ACHN (cell line): ENCODE measurements at regions not wholly inside any gene's neighbourhood (a gene's known extent, or its start where the extent isn't known, plus 50 kb on each side); places are given as distances from the start of the nearest gene placed in this dataset.

Source experiments
- DNase-seq: peaks from one replicate; pipeline ENCODE4 v3.0.0-alpha.2; 2015
- in situ Hi-C: cut with HindIII; loops from 2 replicates; pipeline ENCODE4 v1.10.0; 2017; ENCODE audit warnings: low sequenced_read_pairs, low pct_ligation_motif_present, low pct_unique_long_range_greater_than_20kb

DNA sequence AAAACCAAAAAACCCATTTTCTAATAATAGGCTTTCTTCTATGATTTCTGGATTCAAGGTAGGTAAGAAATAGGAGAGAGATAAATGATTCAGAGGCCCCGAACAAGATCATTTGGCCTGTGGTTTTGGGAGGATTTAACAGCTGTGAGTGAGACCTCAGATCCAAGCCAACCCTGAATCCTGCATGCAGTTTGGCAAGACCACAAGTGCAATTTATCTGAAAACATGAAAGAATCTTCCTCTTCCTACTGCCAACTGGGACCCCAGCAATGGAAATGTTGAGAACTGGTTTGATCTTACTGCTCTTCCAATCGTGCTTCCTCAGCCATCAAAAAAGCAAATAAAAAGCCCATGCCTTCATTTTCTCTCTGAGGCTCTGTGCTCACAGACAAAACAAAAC is 519.7 kb upstream of the TBX3 start:
- in situ Hi-C loops: no loop called here
- no peak for DNase-seq

GRCh38 chr12:115201966-115202365 is 518.0 kb upstream of the TBX3 start:
- in situ Hi-C loops: no loop called here
- DNase-seq: no peak

DNA sequence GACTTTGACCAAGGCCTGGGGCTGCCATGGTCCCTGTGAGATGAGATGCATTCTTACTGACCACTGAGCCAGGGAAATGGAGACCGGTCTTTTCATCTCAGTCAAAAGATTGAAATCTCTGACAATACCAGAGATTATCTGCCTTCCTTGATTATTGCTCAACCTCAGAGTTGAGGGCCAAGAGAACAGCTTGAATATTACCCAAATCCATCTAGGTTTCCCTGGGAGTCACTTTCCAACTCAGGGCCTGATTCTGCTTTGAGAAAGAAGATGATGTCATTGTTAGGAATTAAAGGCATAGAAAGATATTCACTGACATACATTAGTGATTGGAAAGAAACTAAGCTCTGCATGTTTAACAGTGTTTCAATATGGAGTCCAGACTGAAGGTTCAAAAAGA is 515.9 kb upstream of the TBX3 start:
- DNase-seq: no peak
- in situ Hi-C loops: no loop called here

GRCh38 chr12:115194857-115195256 is 510.9 kb upstream of the TBX3 start:
- DNase-seq: no peak
- in situ Hi-C loops: no loop called here

- in situ Hi-C loops: no loop called here
- DNase-seq: no peak
Observed at GRCh38 chr12:115194448-115194847, 510.5 kb upstream of the TBX3 start.

DNA sequence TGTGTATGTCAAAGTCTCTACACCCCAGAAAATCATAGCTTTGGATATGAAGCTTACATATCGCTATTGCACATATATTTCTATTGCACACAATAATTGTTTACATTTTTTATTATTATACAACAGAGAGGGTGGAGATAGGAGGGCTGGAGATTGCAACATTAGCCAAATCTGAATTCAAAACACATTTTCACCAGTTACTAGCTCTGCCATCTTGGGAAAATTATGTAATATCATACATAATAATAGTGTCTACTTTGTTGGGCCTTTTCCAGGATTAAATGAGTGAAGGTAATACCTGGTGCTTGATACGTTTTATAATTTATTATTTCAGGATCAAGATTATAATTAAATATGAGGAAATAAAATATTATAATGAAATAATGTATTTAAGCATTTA is 507.4 kb upstream of the TBX3 start:
- no peak for DNase-seq
- in situ Hi-C loops: no loop called here

DNA sequence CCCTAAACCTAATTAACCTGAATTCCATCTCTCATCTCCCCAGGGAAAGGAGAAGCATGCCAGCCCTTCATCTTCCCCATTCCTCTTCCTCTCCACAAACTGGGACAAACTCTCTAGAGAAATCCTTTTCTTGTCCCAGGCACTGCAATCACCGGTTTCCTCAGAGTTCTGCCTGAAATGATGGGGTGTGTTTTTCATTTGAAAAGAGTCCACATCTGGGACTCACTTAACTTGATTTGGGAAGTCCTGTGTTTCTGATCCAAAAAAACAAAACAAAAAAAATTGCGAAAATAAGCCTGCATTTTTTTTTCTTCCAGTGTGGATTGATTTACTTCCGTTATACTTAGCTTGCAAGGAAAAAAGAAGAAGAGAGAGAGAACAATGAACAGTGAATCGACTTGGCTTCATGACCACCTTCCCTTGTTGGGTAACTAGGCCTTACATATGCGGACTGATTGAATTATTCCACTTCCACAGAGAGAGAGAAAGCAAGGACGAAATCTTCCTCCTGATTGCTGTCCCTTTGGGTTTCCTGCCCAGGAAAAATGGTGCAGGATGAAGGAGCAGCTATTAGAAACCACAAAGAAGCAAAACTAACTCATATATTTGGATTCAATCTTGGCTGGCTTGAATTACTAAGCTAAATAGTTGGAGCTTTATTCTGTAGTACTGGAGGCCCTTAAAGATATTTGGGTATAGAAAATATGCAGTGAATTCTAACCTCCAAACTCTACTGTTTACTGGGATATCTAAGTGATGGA is 506.2 kb upstream of the TBX3 start:
- no peak for DNase-seq
- in situ Hi-C loops: no loop called here

GRCh38 chr12:115185506-115185905 is 501.5 kb upstream of the TBX3 start:
- in situ Hi-C loops: no loop called here
- no peak for DNase-seq

GRCh38 chr12:115183752-115184151 is 499.8 kb upstream of the TBX3 start:
- in situ Hi-C loops: no loop called here

DNA sequence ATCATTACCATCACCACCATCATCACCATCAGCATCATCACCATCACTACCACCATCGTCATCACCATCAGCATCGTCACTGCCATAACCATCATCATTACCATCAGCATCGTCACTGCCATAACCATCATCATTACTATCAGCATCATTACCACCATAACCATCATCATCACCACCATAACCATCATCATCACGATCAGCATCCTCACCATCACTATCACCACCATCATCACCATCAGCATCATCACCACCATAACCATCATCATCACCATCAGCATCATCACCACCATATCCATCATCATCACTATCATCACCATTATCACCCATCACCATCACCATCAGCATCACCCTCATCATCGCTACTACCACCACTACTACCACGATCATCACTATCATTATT is 493.9 kb upstream of the TBX3 start:
- no peak for DNase-seq
- in situ Hi-C loops: no loop called here

More at GRCh38 chr12:115183752-115184151, 499.8 kb upstream of the TBX3 start:
- no peak for DNase-seq

DNA sequence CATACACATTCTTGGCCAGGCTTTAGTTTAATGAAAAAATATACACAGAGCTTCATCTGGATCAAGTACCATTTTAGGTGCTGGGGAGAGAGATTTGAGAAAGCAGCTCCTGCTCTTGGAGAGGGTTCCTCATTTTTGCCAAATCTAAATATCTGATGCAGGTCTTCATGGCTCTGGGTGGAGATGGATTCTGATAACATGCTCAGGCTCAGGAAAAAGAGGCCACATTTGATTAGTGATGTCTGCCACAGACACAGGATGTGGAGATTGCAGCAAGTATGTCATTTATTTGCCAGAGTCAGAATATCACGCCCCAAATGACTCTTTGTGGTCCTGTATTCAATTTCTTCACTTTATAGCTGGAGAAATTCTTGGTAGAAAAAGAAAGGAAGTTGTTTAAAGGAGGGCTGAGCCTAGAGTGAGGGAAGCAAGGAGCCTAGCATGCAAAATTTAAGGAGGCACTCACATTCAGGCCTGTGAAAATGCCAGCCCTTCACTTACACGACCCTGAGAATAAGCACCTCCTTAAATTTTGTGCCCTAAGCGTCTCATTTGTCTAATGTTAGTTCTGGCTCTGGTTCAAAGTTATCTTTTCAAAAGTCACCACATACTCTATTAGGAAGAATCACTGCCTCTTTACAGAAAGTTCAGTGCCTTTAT is 492.9 kb upstream of the TBX3 start:
- DNase-seq: no peak
- in situ Hi-C loops: no loop called here

- in situ Hi-C loops: no loop called here
- DNase-seq: no peak
Observed at GRCh38 chr12:115174920-115175319, 490.9 kb upstream of the TBX3 start.

- in situ Hi-C loops: no loop called here
- no peak for DNase-seq
Observed at GRCh38 chr12:115172521-115172920, 488.5 kb upstream of the TBX3 start.

DNA sequence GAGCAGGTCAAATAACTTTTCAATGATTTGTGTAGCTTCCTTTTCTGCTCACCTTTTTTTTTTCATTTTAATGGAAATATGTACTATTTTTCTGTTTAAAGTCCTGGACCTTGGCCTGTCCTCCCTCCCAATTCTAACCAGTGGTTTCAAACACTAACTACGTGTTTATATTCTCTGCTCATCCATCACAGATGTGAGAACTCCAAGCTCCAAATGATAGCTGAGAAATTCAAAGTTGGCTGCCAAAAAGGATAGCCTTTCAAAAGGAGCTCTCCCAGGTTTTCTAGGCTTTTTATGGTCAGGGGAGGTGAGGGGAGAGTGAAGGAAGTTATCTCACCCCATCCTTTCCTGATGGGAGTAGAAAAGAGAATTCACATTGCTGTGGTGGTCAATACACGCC is 486.0 kb upstream of the TBX3 start:
- DNase-seq: no peak
- in situ Hi-C loops: no loop called here

DNA sequence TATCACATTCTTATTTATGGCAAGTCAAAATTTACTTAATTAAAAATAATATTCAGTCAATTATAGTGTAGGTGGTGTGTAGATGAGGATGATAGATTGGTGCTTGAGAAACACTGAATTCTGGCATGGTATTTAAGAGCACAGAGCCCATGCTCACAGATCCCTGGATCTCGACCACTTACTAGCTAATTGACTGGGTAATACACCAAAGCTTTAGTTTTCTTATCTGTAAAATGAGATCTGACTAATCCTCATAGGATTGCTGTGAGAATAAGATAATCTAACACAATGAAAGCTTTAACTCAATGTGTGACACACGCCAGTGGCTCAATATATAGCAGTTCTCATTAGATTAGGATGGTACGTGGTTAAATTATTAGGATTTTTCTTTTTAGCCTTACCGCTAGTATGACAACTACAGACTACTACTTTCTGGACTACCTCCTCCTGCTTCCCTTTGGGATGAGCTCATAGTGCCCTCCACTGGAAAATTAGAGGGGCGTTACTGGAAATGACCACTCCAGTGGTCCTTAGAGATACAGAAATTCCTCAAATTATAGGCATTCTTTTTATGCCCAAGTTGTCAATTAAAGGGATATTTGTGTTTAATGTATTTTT is 482.8 kb upstream of the TBX3 start:
- in situ Hi-C loops: no loop called here

GRCh38 chr12:115163710-115164109 is 479.7 kb upstream of the TBX3 start:
- in situ Hi-C loops: no loop called here
- DNase-seq: no peak

More for the DNA sequence above, 482.8 kb upstream of the TBX3 start:
- DNase-seq: no peak

DNA sequence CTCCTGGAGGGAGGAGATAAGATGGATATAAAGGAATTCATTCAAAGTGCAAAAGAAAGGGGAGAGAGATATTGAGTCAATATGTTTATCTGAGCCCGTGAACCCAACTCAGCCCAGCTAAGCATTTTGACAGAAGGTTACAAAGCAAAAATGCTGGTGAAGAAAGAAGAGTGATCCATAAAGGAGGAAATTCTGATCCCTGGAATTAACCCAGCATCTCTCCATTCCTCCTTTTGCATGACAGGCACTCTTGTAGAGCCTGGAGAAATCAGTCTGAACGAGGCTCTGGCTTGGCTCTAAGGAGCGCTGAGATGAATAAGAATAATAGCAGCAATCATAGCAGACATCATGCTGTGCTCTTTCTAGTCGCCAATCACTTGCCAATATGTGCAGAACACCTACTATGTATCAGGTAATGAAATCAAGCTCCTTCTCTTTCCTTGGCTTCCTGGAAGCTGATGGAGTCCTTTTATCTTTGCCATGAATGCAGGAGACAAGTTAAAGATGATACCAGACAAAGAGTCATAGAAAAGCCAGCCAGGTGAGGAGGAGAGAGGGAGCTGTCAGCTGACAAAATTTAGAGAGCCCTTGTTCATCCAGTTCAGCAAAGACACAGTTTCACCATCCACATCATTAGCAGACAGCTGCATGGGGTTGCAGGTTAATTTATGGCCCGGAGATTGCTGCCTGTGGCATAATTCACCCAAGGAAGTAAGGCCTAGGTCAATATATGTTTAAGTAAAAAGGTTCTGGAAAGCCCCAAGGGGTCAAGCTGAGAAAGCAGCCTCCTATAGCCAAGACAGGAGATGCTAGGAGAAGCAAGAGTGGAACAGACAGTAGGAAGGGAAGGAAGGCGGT is 476.5 kb upstream of the TBX3 start:
- in situ Hi-C loops: no loop called here

DNA sequence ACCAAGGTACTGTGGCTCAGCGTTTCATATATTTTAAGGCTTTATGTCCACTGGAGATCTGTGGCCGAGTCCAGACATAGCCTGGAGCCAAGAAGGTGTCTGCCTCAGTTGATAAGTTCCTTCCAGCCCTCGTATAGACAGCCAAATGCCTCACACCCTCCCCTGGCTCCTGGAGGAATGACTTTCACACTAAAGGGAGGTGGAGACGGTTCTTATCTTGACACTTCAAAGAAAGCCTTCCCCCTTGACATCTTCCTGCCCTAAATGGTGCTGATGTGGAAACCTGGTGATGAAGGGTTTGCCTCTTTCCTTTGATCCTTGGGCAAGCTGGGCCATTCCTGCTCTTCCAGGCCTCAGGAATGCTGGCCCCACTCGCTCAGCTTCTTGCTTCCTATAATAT is 474.8 kb upstream of the TBX3 start:
- DNase-seq: no peak
- in situ Hi-C loops: no loop called here

More for the DNA sequence above, 476.5 kb upstream of the TBX3 start:
- DNase-seq: no peak
